ENCODE measurements at regions not wholly inside any gene's neighbourhood (a gene's known extent, or its start where the extent isn't known, plus 50 kb on each side); places are given as distances from the start of the nearest gene placed in this dataset.

GRCh38 chr16:65284626-65285025 lies 162.8 kb upstream of the CDH11 start:
- intact Hi-C loops (cut with micrococcal nuclease; ENCODE audit: unreplicated experiment), result no loop called here
- TF ChIP-seq CEBPB (IDR thresholded peaks at IDR 0.05; ENCODE audit: borderline replicate concordance, low read depth, low read length), result 0 out of 2 replicates have a peak, but pooled peaks have one; percentile 10
- no peak for TF ChIP-seq PAWR (CRISPR knock-in tag; IDR thresholded peaks at IDR 0.05; ENCODE audit: borderline replicate concordance)
- TF ChIP-seq CREB3 (CRISPR knock-in tag; IDR thresholded peaks at IDR 0.05), result no peak
- peaks cover 8% of the 10 kb centered on the region for H3K4me1 ChIP-seq (ENCODE audit: insufficient read depth, low read length)
- no peak for ATAC-seq
- 0% methylated on average over 6 of the region's 8 CpGs for WGBS (ENCODE audit: low lambda C conversion rate)
- H3K27ac ChIP-seq (ENCODE audit: extremely low read length, insufficient read depth, low read length), result no peak overlapping the region
- no peak overlapping the region for H3K9ac ChIP-seq (ENCODE audit: insufficient read depth, low read depth, low read length)
- no peak overlapping the region for H3K4me2 ChIP-seq (ENCODE audit: low read depth, low read length)
- H3K4me3 ChIP-seq (replicated peaks in 1 of 3; ENCODE audit: insufficient read depth in 1 of 3, low read depth in 2 of 3, low read length in 3 of 3), result no peak overlapping the region
- H4K20me1 ChIP-seq (ENCODE audit: insufficient read depth, low read length), result no peaks in the 10 kb centered on the region
- in situ Hi-C loops (cut with HindIII; ENCODE audit: extremely low pct_ligation_motif_present, low pct_unique_long_range_greater_than_20kb), result no loop called here
- no peak overlapping the region for H2AFZ ChIP-seq (ENCODE audit: low read length)
- no peaks in the 10 kb centered on the region for H3K9me3 ChIP-seq (ENCODE audit: low read length)
- H3K36me3 ChIP-seq (replicated peaks in 1 of 2; ENCODE audit: control insufficient read depth in 1 of 2, insufficient read depth in 2 of 2, low read length in 2 of 2), result no peaks in the 10 kb centered on the region
- no TSS peak for BruUV-seq (replicated peaks)
- no peak for DNase-seq (ENCODE audit: low spot score)
- H3K79me2 ChIP-seq (ENCODE audit: insufficient read depth, low read length), result no peaks in the 10 kb centered on the region
- no peaks in the 10 kb centered on the region for H3K27me3 ChIP-seq (ENCODE audit: control insufficient read depth in 1 of 2, insufficient read depth in 2 of 2, low read length in 2 of 2)
- POLR2A ChIA-PET, result no interaction called here
- CTCF ChIA-PET (ENCODE audit: low intra/inter-chr PET ratio, low total read pairs), result no interaction called here
- no peak for FAIRE-seq

- peaks cover 0 to 1% of the 10 kb centered on the region in 2 experiments; a peak in 2 of 5 replicates for H3K27me3 ChIP-seq (ENCODE audit: control insufficient read depth in 1 of 2, insufficient read depth in 2 of 2, low read length in 2 of 2)
- BruUV-seq (replicated peaks), result no TSS peak
- H3K9ac ChIP-seq (ENCODE audit: insufficient read depth, low read depth, low read length), result no peak overlapping the region
- DNase-seq (ENCODE audit: low spot score) (no peak), ATAC-seq (no peak), FAIRE-seq (no peak)
- peaks cover 8% of the 10 kb centered on the region for H3K4me1 ChIP-seq (ENCODE audit: insufficient read depth, low read length)
- intact Hi-C loops (cut with micrococcal nuclease; ENCODE audit: unreplicated experiment), result no loop called here
- no peaks in the 10 kb centered on the region for H4K20me1 ChIP-seq (ENCODE audit: insufficient read depth, low read length)
- POLR2A ChIA-PET, result no interaction called here
- H3K4me3 ChIP-seq (replicated peaks in 1 of 3; ENCODE audit: insufficient read depth in 1 of 3, low read depth in 2 of 3, low read length in 3 of 3), result no peak overlapping the region
- H3K4me2 ChIP-seq (ENCODE audit: low read depth, low read length), result no peak overlapping the region
- no peaks in the 10 kb centered on the region for H3K36me3 ChIP-seq (replicated peaks in 1 of 2; ENCODE audit: control insufficient read depth in 1 of 2, insufficient read depth in 2 of 2, low read length in 2 of 2)
- H2AFZ ChIP-seq (ENCODE audit: low read length), result no peak overlapping the region
- in situ Hi-C loops (cut with HindIII; ENCODE audit: extremely low pct_ligation_motif_present, low pct_unique_long_range_greater_than_20kb), result no loop called here
- WGBS (ENCODE audit: low lambda C conversion rate), result 0% methylated on average over 3 of the region's 3 CpGs
- H3K79me2 ChIP-seq (ENCODE audit: insufficient read depth, low read length), result no peaks in the 10 kb centered on the region
- CTCF ChIA-PET (ENCODE audit: low intra/inter-chr PET ratio, low total read pairs), result no interaction called here
- no peak overlapping the region for H3K27ac ChIP-seq (ENCODE audit: extremely low read length, insufficient read depth, low read length)
- no peaks in the 10 kb centered on the region for H3K9me3 ChIP-seq (ENCODE audit: low read length)
- no peak for TF ChIP-seq REST (IDR thresholded peaks at IDR 0.05; ENCODE audit: borderline replicate concordance in 1 of 2, low read depth in 1 of 2, low read length in 2 of 2)
- TF ChIP-seq ZNF766 (CRISPR knock-in tag; IDR thresholded peaks at IDR 0.05; ENCODE audit: borderline replicate concordance), result no peak
- no peak for TF ChIP-seq ZNF780A (CRISPR knock-in tag; IDR thresholded peaks at IDR 0.05)
- no peak for TF ChIP-seq SRY (CRISPR knock-in tag; IDR thresholded peaks at IDR 0.05)
- TF ChIP-seq ZNF792 (CRISPR knock-in tag; IDR thresholded peaks at IDR 0.05), result no peak
- no peak for TF ChIP-seq ZBTB26 (CRISPR knock-in tag; IDR thresholded peaks at IDR 0.05; ENCODE audit: borderline replicate concordance)
Measured at GRCh38 chr16:65283181-65283651, 161.4 kb upstream of the CDH11 start.
